Pulmonary artery endothelial cell (primary cell): ENCODE measurements at regions not wholly inside any gene's neighbourhood (a gene's known extent, or its start where the extent isn't known, plus 50 kb on each side); places are given as distances from the start of the nearest gene placed in this dataset.
"Not testable (repeated sequence)": the region's sequence is repeated elsewhere in the genome, so short reads cannot be mapped to it uniquely, and the experiment has no call there.

Experiments
- DNase-seq: peaks from one replicate; pipeline ENCODE4 v3.0.0-alpha.2; 2011; ENCODE audit warnings: low read depth, low spot score

DNA sequence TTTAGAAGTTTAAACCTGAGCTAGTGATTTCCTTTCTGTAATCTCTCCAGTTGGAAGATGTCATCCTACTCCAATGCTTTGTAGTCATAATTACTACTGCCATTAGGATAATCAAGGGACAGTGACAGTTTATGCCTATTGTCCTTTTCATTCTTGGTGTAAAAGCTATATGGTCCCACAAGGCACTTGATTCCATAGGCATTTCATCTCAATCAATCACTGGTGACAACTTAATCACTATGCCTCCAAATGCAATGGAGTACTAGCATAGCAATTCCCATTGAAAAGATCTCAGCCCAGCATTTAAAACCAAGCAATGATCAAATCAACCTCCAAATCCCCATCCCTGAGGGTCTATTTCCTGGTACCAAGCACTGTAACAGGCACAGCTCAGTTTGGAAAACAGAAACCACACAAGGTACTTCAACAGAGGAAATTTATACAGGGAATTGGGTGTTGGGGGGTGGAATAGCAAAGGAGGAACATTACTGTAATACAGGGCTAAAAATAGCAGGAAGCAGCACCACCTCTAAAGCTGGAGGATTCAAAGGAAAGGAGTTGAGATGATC, 51.0 kb downstream of the FHIP2A start:
- no peak for DNase-seq

DNA sequence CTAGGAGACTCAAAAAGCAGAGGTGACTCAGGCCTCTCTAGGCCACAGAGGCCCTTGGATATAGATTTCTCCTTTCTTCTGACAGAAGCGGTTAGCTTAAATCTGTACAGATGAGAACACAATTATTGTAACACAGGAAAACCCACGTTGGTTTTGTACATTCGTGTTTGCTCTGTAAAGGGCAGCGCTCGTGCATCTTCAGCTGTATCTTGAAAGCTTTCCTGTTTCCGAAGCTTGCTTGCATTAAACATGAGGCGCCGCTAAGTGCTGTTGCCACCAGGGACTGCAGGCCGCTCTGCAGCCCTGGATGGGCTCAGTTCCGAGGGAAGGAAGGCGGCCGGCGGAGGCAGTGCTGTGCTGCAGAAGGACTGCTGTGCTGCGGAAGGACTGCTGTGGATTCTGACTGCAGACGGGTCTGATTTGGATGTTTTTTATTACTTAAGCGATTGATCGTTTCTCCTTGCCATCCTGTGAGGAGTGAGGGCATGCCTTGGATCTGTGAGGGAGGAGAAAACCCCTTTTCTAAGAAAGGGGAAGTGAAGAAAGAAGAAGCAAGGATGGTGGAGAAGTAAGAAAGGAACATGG, 53.3 kb downstream of the FHIP2A start:
- no peak for DNase-seq

DNA sequence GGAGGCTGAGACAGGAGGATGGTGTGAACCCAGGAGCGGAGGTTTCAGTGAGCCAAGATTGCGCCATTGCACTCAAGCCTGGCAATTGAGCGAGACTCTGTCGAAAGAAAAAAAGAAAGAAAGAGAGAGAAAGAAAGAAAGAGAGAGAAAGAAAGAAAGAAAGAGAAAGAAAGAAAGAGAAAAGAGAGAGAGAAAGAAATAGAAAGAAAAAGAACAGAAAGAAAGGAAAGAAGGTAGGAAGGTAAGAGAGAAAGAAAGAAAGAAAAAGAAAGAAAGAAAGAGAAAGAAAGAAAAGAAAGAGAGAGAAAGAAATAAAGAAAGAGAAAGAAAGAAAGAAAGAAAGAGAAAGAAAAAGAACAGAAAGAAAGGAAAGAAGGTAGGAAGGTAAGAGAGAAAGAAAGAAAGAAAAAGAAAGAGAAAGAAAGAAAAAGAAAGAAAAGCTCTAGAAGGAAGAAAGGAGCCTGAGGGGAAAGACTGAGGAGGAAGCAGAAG, 54.1 kb downstream of the FHIP2A start:
- not testable (repeated sequence) for DNase-seq

DNA sequence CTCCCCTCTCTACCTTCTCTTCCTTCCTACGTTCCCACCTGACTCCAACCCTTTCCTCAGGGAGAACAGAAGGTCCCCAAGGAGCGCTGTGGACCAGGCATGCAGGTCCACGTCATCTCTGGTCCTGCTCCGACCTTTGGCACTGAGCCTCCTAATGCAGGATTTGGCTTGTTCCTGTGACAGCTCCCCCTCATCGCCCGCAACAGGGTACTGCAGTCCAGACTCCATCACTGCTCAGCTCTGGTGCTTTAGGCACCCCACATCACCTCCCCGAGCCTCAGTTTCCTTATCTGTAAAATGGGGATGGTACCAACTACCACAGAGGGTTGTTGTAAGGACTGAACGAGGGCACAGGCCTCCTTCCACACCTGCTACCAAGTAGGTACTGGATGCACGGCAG, 54.6 kb downstream of the FHIP2A start:
- no peak for DNase-seq

DNA sequence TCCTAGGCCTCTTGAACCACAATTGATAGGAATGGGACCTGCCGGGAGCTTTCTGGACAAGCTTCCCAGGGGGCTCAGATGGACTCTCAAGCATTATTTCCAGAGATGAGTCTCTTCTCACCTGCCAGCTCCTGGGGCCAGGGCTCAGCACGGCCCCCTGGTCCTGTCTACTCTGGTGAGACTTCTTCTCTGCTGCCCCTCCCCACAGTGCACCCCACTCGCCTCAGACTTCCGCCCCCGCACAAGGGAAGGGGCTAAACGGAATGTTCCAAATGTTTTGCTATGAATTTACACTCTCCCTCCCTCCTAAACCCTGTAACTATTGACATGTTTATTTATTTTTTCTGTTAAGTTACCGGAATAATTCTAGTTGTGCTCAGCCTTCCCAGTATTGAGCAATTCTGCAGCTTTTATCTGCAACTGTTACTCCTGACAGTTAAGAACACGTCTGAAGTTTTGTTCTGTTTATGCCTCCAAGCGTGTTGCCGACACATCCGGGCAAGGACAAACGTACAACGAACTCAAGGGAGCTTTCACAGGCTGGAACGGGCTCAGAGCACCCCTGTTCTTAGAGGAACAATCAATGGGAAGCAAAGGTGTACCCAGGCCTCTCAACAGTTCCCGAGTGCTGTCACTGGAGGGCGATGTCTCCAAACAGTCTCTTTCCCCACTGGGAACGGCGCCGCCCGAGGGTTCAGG, 55.2 kb downstream of the FHIP2A start:
- peak; percentile 13 for DNase-seq

DNA sequence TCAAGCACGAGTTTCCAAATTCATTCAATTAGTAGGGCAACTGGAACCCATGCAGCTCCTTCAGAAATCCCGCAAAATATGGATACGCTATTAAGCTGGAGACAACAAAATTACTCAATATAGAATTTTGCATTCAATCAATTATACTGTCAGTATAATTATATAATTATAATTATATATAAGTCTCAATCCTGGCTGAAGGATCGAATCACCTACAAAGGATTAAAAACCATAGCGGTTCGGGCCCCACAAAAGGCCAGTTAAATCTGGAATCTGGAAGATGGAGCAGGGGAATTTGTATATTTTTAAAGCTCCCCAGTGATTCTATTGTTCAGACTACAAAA, 55.7 kb downstream of the FHIP2A start:
- DNase-seq: no peak

DNA sequence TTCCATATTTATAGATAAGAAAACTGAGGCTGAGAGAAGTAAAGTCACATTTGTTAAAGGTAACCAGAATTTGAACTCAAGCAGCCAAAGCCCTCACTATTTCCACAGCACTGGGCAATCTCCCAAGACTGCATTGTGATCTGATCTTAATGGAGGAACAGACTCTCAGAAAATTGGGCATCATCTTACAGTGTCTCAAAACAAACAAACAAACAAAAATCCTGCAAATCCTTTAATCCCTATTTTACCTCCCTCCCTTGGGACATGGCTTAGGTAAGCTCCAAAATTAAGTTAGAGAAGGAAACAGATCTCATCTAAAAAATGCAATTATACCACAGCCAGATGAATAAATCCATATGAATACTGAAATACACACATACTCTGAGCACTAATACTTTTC, 57.5 kb downstream of the FHIP2A start:
- no peak for DNase-seq

DNA sequence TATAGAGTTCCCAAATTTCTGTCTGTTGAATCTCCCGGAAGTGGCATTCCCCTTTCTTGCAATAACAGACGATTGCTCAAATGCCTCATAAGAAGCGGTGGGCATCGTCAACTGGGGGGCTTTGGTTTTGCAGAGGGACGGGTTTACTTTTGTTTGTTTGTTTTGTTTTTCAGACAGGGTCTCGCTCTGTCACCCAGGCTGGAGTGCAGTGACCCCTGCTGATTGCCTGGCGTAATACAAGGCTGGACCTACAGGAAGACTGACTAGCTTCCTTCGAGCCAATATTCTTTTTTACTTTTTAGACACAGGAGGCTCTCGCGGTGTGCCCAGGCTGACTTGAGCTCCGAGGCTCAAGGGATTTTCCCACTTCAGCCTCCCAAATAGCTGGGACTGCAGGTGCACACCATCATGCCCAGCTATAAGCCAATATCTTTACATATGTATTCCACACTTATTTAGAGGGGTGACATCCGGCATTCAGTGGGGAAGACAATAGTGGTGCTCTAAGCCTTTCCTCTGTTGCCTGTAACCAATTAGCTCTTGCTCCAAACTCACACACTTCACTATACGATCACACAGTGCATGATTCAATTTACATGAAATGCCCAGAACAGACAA, 58.1 kb downstream of the FHIP2A start:
- no peak for DNase-seq

DNA sequence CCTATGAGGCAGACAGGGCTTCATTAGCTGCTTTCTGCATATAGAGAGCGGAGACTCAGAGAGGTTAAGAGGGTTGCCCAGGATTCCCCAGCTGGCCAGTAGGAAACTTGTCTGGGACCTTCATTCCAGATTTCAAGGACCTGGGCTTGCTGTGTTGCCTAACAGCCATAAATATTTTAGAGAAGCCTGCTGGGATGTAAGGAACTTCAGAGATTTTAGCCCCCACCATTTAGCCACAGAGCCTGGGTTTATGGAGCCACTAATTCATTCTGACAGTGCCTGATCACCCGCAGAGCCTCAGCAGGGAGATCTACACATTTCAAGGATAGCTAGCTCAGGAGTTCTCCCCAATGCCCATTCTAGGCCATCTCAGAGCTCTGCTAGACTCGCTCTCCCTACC, 56.6 kb upstream of the TRUB1 start:
- DNase-seq: no peak

DNA sequence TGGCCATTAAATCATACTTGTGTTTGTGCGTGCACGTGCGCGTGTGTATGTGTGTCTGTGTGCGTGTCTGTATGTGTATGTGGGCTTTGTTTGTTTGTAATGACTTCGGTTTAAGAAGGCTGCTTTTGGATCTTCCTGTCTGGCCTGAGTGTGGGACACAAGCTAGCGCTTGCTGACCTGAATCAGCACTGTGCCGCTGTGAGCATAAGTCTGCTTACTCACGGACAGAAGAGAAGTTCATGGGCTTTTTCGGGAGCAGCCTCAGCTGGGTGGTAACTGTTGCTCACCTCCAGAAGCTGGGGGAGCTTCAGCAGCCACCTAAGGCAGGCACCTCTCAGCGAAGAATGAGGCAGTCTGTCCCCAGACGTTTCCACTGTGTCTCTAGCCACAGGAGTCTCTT, 56.1 kb upstream of the TRUB1 start:
- no peak for DNase-seq

DNA sequence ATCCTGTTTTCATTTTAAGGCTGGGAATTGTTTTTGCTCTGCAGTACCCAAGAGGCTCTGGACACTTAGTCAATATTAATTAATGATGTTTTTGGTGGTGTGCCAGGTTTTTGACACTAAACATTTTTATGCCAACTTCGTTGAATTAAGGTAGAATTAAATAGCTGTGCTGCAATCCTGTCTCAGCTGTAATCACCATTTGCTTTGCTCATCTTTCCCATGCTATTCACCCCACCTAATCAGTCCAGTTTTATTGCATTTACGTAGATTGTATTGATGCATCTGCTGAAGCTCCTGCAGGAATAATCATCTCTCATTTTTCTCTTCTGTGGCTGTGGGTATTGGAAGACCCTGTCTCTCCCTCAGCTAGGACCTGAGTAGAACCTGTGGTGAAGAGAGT, 52.6 kb upstream of the TRUB1 start:
- DNase-seq: no peak
